ENCODE measurements at regions not wholly inside any gene's neighbourhood (a gene's known extent, or its start where the extent isn't known, plus 50 kb on each side); places are given as distances from the start of the nearest gene placed in this dataset.

- TF ChIP-seq CTCF (conservative IDR thresholded peaks at IDR 0.05 in 1 of 2, IDR thresholded peaks at IDR 0.05 in 1 of 2; ENCODE audit: extremely low read depth in 1 of 2, insufficient read depth in 1 of 2, low read depth in 1 of 2, low read length in 2 of 2) = no peak
- no peak for TF ChIP-seq EZH2 (IDR thresholded peaks at IDR 0.05; ENCODE audit: borderline replicate concordance, low read length)
These were observed 140.5 kb upstream of the SGO1 start for GRCh38 chr3:20326541-20326940.

Measured in mammary epithelial cell (primary cell).